ENCODE measurements at regions not wholly inside any gene's neighbourhood (a gene's known extent, or its start where the extent isn't known, plus 50 kb on each side); places are given as distances from the start of the nearest gene placed in this dataset.

GRCh38 chr16:85370881-85371651 lies 242.1 kb upstream of the GSE1 start:
- TF ChIP-seq CTCF (IDR thresholded peaks at IDR 0.05): no peak
- TF ChIP-seq POLR2A (IDR thresholded peaks at IDR 0.05): no peak

Data from uterus (tissue), 2 donors.